ENCODE measurements at regions not wholly inside any gene's neighbourhood (a gene's known extent, or its start where the extent isn't known, plus 50 kb on each side); places are given as distances from the start of the nearest gene placed in this dataset.

GRCh38 chr5:15447209-15447608 is 52.8 kb upstream of the FBXL7 start:
- no peak for DNase-seq (ENCODE audit: extremely low read depth in 1 of 2, low read depth in 1 of 2)

GRCh38 chr5:15446552-15446951 is 53.4 kb upstream of the FBXL7 start:
- DNase-seq (ENCODE audit: extremely low read depth in 1 of 2, low read depth in 1 of 2): no peak

DNA sequence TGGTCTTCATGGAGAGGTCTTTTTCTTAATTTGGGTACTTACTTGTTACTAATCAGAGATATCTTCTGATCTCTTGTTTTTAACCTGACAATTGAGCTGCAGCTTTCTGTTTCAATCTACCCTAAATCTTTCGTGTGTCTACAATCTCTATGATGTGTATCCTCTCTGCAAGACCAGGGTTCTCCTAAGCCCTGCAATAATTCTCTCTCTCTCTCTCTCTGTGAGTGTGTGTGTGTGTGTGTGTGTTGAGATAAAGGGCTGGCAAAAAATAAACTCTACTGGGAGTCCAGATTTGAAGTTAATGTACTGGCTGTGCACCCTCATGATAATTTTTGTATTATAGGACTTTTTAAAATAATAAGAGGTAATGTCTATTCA is 57.8 kb upstream of the FBXL7 start:
- no peak for DNase-seq (ENCODE audit: extremely low read depth in 1 of 2, low read depth in 1 of 2)

DNA sequence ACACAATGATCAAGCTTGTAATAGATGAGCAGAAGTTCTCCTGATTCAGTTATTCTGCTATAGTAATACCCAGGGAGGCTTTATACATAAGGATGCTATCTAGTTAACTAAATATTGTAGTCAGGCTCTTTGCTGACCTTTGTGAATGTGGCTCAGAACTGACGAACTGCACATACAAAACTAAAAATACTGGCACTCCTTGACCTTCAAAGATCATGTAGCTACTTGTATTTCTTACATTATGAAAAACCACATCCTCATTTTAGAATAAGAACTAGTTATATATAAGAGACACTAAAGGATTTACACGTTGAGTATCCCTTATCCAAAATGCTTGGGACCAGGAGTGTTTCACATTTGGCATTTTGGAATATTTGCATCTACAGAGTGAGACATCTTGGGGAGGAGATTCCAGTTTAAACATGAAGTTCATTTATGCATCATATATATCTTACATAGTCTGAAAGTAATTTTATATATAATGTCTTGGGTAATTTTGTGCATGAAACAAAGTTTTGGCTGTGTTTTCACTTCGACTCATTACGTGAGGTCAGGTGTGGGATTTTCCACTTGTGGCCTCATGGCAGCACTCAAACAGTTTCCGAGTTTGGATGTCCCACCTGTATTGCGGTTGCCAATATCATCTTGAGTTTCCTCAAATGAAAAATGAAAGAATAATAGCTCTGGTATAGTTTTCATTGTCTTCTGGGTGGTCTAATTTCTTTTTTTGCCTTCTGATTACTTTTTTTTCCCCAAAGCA is 58.4 kb upstream of the FBXL7 start:
- no peak for DNase-seq (ENCODE audit: extremely low read depth in 1 of 2, low read depth in 1 of 2)

GRCh38 chr5:15440434-15440833 is 59.5 kb upstream of the FBXL7 start:
- DNase-seq (ENCODE audit: extremely low read depth in 1 of 2, low read depth in 1 of 2): no peak

- DNase-seq (ENCODE audit: extremely low read depth in 1 of 2, low read depth in 1 of 2): no peak
Observed at GRCh38 chr5:15439801-15440200, 60.2 kb upstream of the FBXL7 start.

- DNase-seq (ENCODE audit: extremely low read depth in 1 of 2, low read depth in 1 of 2): no peak
Observed at GRCh38 chr5:15433709-15434108, 66.3 kb upstream of the FBXL7 start.

GRCh38 chr5:15431923-15432322 is 68.1 kb upstream of the FBXL7 start:
- no peak for DNase-seq (ENCODE audit: extremely low read depth in 1 of 2, low read depth in 1 of 2)

GRCh38 chr5:15425766-15426165 is 74.2 kb upstream of the FBXL7 start:
- DNase-seq (ENCODE audit: extremely low read depth in 1 of 2, low read depth in 1 of 2): no peak

DNA sequence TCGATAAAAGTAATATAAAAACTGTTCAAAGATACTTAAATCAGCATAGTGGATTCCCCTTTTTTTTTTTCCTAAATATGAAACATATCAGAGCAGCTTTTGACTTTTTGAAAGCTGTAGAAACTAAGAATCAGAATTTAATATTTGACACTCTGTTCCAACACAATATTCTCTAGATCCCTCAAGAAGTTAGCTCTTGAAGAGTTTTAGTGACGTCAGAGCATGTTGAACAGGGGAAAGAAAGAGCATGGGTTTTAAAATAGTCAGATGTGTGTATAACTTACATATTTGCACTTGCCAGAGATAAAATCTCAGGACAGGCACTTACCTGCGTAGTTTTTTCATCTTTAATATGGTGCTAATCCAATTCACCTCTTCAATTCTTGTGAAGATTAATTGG is 75.2 kb upstream of the FBXL7 start:
- DNase-seq (ENCODE audit: extremely low read depth in 1 of 2, low read depth in 1 of 2): no peak

- no peak for DNase-seq (ENCODE audit: extremely low read depth in 1 of 2, low read depth in 1 of 2)
Observed at GRCh38 chr5:15421921-15422412, 78.0 kb upstream of the FBXL7 start.

DNA sequence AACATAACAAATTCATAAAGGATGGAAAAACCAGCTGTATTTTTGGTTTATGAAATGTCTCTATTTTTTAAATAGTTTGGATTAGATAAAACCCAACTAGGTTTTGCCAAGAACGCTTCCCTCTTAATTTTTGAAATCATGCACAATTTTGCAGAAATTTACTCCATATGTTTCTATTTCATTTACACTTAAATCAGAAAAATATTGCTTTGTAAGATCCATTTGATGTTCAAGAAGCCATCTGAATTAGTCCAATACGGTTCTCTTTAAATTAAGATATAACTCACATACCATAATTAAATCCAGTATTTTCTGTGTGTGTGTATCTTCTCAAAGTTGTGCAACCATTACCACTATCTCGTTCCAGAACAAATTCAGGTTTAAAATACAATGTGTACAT is 78.6 kb upstream of the FBXL7 start:
- no peak for DNase-seq (ENCODE audit: extremely low read depth in 1 of 2, low read depth in 1 of 2)

GRCh38 chr5:15420201-15420600 is 79.8 kb upstream of the FBXL7 start:
- no peak for DNase-seq (ENCODE audit: extremely low read depth in 1 of 2, low read depth in 1 of 2)

DNA sequence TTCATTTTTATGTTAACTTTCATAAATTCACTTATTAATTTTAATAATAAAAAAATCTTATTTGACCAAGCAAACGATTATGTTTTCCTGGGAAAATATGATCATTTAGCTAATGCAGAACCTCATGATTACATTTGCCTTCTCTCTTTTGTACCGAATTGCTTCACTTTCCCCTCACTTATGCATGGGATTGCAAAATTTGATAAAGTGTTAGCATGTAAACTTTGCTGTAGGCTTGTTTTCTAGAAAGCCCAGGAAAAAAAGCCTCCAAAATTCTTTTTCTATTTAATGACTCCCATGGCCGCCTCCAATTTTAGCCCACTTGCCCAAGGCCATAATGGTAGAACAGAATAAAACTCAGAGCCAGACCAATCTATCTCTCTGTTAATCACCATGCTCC is 82.8 kb upstream of the FBXL7 start:
- DNase-seq (ENCODE audit: extremely low read depth in 1 of 2, low read depth in 1 of 2): no peak

- DNase-seq (ENCODE audit: extremely low read depth in 1 of 2, low read depth in 1 of 2): no peak
Observed at GRCh38 chr5:15406478-15406877, 93.5 kb upstream of the FBXL7 start.

GRCh38 chr5:15393146-15393545 is 106.8 kb upstream of the FBXL7 start:
- no peak for DNase-seq (ENCODE audit: extremely low read depth in 1 of 2, low read depth in 1 of 2)

- no peak for DNase-seq (ENCODE audit: extremely low read depth in 1 of 2, low read depth in 1 of 2)
Observed at GRCh38 chr5:15391704-15392397, 108.1 kb upstream of the FBXL7 start.

DNA sequence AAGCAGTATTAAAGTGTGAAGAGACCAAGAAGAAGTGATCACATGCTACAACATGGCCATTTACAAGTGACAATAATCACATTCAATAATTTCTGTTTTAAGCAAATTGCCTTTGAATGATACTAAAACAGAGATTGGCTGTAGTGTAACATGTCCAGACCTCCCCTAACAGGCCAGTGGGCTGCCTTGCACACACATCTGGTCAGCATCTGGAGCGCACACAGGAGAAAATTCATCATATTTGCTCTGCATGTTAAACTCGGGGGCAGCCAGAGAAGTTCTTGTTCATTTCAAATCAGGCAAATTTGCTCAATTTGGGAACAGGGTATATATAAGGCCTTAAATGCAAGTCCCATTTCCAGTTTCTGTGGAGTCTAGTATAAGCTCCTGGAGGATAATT is 111.1 kb upstream of the FBXL7 start:
- no peak for DNase-seq (ENCODE audit: extremely low read depth in 1 of 2, low read depth in 1 of 2)

DNA sequence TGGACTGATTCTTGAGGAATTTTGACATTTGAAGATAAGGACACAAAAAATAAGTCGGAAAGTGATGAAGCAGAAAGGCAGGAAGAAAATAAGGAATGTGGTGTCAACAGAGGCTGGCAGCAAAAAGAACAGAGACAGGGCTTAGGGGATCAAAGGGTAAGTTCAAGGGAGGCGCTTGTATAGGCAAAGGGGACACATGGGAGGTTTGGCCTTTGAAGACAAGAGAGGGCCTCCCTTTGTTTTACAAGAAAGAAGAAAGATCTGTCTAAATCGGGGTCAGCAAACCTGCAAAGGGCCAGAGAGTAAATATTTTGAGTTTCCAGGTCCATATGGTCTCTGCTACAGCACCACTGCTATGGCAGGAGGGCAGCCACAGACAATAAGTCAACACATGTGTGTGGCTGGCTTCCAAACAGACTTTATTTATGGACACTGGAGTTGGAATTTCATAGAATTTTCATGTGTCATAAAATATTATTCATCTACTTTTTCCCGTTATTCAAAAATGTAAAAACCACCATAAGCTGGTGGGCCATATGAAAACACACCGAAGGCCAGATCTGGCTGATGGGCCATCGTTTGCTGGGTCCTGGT is 112.0 kb upstream of the FBXL7 start:
- no peak for DNase-seq (ENCODE audit: extremely low read depth in 1 of 2, low read depth in 1 of 2)

GRCh38 chr5:15386122-15386521 is 113.9 kb upstream of the FBXL7 start:
- DNase-seq (ENCODE audit: extremely low read depth in 1 of 2, low read depth in 1 of 2): no peak

GRCh38 chr5:15385553-15385952 is 114.4 kb upstream of the FBXL7 start:
- DNase-seq (ENCODE audit: extremely low read depth in 1 of 2, low read depth in 1 of 2): no peak

DNA sequence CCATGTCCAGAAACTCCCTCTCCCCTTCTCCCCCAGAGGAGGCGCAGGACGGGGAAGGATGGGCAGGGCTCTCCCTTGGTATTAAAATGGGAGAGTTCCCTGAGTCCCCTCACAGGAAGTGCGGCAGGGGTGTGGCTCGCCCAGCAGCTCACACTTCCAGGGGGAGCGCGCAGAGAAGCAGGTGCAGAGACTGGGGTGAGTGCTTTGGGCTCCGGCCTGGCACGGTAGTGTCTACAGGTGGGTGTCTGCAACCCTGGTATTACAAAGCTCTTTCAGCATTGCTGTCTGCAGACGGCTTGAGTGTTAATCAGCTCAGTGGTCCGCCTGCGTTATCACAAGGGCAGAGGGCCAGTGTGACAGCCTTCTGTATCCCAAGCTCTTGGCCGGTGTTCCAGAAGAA is 114.9 kb upstream of the FBXL7 start:
- DNase-seq (ENCODE audit: extremely low read depth in 1 of 2, low read depth in 1 of 2): no peak

All from stimulated activated CD8-positive, alpha-beta memory T cell treated with anti-CD3 and anti-CD28 coated beads, Interleukin-7, amount 100 ng/mL, for 48 hours (primary cell).